Putamen (tissue), 1 donor: ENCODE measurements at regions not wholly inside any gene's neighbourhood (a gene's known extent, or its start where the extent isn't known, plus 50 kb on each side); places are given as distances from the start of the nearest gene placed in this dataset.
"Not testable (repeated sequence)": the region's sequence is repeated elsewhere in the genome, so short reads cannot be mapped to it uniquely, and the experiment has no call there.

Experiments used
- DNase-seq: peaks from one replicate; pipeline ENCODE4 v3.0.0-alpha.2; 2016; ENCODE audit warnings: low spot score

DNA sequence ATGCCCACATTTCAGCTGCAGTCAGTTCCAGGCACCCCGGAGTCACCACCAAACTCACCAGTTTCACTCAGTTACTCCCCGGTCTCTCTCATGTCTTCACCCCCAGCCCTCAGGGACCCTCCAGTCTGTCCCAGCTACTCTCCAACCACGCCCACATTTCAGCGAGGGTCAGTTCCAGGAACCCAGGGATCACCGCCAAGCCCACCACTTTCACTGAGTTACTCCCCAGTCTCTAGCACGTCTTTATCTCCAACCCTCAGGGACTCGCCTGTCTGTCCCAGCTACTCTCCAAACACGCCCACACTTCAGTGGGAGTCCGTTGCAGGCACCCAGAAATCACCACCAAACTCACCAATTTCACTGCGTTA lies 337.5 kb downstream of the CWH43 start:
- DNase-seq, result not testable (repeated sequence)
